GM18519 (cell line): ENCODE measurements at regions not wholly inside any gene's neighbourhood (a gene's known extent, or its start where the extent isn't known, plus 50 kb on each side); places are given as distances from the start of the nearest gene placed in this dataset.
"Not testable (repeated sequence)": the region's sequence is repeated elsewhere in the genome, so short reads cannot be mapped to it uniquely, and the experiment has no call there.

Experiments used
- ATAC-seq: cut with Tn5 transposase; IDR thresholded peaks from one replicate; pipeline ENCODE4 v1.9.1; 2021; ENCODE audit warnings: mild to moderate bottlenecking, moderate library complexity; ENCODE audit not compliant: unreplicated experiment, low FRiP score

DNA sequence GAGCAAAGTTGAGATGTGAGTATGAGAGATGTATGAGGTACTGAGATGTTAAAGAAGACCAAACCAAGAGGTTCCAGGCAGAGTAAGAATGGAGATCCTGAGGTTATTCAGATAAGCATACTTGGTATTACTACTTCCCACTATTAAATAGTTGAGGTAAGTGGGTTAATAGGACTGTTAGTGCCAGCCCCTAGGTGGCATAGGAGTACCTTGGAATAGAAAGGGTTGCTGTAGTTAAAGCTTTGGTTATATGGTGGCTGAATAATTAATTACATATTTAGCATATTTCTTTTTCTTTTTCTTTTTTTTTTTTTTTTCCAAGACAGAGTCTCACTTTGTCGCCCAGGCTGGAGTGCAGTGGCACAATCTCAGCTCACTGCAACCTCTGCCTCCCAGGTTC, 397.9 kb upstream of the TMPRSS15 start:
- ATAC-seq: no peak

- no peak for ATAC-seq
These were observed 400.0 kb upstream of the TMPRSS15 start for GRCh38 chr21:18803624-18804023.

DNA sequence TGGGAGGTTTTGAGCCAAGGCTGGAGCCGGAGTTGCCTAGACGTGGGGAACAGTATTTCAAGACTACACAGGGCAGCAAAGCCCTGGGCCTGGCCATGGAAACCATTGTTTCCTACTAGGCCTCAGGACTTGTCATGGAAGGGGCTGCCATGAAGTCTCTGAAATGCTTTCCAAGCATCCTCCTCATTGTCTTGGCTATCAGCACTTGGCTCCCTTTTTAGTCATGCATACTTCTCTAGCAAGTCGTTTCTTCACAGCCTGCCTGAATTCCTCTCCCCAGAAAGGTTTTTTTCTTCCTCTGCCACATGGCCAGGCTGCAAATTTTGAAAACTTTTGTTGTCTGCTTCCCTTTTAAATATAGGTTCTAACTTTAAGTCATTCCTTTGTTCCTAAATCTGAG, 406.6 kb upstream of the TMPRSS15 start:
- no peak for ATAC-seq

- ATAC-seq: no peak
These were observed 408.7 kb upstream of the TMPRSS15 start for GRCh38 chr21:18812308-18812707.

DNA sequence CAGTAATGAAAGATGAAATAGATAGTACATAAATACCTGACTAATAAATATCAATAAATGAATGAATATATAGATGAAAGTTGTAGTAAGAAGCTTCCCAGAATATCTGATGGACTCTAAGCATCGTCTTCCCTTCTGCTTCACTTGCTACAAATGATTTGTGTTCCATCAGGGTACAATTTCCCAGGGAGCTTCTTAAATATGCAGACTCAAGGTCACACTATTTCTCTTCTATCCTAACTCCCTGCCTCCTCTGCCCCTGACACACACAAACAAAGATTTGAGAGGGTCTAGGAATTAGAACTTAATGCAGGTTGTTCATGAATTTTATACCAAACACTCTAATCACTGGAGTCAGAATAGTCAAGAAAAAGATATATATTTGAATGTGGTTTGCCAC, 415.9 kb upstream of the TMPRSS15 start:
- no peak for ATAC-seq

GRCh38 chr21:18826562-18826961, 423.0 kb upstream of the TMPRSS15 start:
- ATAC-seq: no peak

DNA sequence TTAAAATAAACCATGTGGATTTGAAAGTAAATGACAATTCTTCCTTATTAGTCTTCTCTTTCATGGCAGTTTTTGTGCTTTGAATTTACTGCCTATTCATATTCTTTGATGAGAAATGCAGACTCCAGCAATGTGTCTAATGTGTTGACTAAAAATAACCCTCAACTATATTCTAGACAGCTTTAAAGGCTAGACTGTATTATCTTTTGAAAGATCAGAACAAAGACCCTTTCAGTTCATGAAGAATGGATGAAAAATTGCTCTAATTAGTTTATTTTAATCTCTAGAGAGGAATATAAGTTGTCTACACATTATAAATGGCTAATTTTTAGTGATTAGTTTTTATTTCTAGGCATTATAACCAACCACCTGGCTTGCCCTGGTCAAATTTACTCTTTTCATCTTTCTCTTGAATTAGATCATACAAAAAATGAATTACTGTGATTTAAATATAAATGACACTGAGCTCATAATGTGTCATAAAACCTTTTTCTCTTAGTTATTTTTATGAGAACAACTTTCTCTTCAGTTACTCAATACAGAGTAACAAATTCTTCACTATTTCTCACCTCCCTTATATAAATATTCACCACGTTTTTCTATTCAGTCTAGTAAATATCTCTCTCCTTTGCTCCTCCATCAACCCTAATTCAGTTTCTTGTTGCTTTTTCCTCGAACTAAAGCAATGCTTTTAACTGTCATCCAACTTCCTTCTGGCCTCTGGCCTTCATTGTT, 428.5 kb upstream of the TMPRSS15 start:
- ATAC-seq: no peak

- no peak for ATAC-seq
These were observed 429.4 kb upstream of the TMPRSS15 start for GRCh38 chr21:18832950-18833349.

- ATAC-seq: not testable (repeated sequence)
These were observed 430.5 kb upstream of the TMPRSS15 start for GRCh38 chr21:18834121-18834520.

DNA sequence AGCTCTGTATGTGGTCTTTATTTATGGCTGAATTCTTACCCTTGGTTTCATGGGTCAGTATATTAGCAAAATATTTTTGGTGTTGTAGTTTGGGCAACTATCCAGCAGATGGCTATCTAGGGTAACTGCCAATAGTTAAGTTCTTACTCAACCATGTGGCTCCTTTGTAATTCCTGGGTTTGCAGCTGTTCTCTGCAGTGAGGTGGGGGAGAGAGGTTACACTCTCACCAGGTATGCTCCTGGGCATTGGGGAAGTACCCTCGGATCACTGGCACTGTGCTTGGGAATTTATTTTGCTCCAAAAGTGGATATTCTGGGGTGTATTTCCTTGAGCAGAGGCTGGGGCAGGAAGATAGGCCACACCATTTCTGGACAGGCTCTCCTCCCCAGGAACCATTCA, 436.7 kb upstream of the TMPRSS15 start:
- no peak for ATAC-seq

DNA sequence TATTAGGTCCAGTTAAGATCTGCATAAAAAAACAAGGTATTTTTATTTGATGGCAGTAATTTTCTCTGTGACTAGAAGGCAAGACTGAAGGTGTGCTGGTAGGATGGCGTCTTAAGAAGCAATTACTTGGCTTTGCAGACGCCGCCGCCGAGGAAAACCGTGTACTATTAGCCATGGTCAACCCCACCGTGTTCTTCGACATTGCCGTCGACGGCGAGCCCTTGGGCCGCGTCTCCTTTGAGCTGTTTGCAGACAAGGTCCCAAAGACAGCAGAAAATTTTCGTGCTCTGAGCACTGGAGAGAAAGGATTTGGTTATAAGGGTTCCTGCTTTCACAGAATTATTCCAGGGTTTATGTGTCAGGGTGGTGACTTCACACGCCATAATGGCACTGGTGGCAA, 454.0 kb upstream of the TMPRSS15 start:
- not testable (repeated sequence) for ATAC-seq

DNA sequence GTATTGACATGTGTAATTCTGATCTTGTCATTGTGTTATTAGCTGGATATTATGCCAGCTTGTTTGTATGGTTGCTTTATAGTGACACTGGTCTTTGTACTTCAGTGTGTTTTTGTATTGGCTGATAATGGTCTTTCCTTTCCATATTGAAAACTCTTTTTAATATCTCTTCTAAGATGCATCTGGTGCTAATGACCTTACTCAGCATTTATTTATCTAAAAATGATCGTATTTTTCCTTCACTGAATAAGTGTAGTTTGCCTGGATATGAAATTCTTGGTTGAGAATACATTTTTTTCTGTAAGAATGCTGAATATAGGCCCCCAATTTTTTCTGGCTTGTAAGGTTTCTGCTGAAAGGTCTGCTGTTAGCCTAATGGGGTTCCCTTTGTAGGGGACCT, 465.5 kb upstream of the TMPRSS15 start:
- no peak for ATAC-seq

GRCh38 chr21:18877917-18878316, 474.3 kb upstream of the TMPRSS15 start:
- no peak for ATAC-seq

DNA sequence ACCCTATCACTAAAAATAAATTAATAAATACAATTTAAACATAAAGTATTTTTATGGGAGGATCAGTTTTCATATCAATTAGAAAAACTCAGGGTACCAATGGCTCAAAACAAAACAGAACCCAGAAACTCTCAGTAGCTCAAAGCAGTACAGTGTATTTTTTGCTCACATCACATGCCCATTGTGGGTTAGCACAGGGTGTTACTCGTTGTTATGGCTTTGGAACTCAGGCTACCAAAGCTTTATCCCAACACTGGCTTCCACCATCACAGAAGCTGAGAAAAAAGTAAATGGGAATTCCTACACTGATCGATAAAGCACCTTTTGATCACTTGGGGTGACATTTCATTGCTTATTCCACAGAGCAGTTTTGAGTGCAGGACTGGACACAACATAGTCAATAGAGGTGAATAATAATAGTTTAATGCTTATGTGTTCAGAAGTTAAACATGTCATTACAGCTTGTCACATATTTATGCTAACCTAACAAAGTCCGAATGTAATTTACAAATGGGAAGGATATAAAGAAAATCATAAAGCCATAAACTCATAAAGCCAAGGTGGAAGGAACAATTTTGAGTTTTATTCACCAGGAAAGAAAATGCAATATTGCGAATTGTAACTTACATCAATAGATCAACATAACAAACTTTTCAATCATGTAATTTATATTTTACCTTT, 484.5 kb upstream of the TMPRSS15 start:
- ATAC-seq: no peak

GRCh38 chr21:18893406-18893805, 489.8 kb upstream of the TMPRSS15 start:
- no peak for ATAC-seq

GRCh38 chr21:18894387-18894786, 490.8 kb upstream of the TMPRSS15 start:
- no peak for ATAC-seq

DNA sequence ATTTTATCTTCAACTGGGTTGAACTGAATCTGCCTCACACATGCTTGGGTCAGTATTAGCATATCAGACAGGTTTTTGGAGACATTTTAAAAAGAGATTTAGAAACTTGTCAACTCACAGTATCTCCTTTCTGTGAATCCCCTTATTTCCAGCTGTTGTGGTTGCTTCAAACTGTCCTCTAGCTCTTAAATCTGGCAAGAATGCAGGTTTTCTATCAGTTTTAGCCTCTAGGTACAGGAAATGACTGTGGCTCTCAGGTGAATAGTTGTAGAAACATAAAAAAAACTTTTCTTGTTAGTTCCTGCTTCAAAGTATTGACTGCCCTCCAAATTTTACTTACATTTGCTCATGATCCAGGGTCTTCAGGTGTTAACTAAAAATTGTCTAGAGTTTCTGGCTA, 495.7 kb upstream of the TMPRSS15 start:
- no peak for ATAC-seq

- ATAC-seq: no peak
These were observed 499.1 kb upstream of the TMPRSS15 start for GRCh38 chr21:18902660-18903059.

DNA sequence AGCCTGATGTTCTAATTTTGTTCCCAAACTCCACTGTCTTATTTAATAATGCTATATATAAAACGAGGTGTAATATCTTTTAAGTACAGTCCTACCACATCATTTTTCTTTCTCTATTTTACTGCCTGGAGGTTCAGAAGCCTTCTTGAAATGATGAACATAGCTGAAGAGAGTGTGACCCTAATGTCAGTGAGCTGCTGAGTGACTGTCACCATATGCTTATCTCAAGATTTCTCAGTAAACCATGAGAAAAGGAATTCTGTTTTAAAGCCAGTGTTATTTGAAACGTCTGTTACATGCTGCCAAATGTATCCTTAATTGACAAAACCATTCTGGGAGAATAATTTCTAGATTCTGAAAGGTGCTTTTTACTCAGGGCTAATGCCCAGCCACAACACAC, 503.5 kb upstream of the TMPRSS15 start:
- no peak for ATAC-seq

- ATAC-seq: no peak
These were observed 505.1 kb upstream of the TMPRSS15 start for GRCh38 chr21:18908641-18909040.

DNA sequence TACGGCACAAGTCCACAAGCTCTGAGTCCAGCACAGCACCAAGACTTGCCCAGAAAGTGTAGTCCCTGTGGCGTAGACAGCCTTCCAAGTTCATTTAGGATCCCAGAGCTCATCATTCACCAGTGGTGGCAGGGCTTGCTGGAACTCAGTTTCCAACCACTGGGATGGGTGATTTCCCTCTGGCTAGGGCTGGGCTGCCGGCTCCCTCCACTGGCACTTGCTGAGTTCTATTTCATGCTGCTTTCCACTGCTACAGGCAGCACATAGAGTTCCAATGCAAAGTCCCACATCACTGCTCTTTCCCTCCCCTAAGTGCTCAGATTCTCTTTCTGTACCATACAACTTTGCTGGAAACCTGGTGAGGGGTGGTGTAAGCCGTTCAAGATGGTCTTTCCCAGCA, 510.3 kb upstream of the TMPRSS15 start:
- no peak for ATAC-seq

GRCh38 chr21:18914570-18914969, 511.0 kb upstream of the TMPRSS15 start:
- ATAC-seq: no peak
